CD4-positive, alpha-beta T cell treated with Interleukin-12 subunit alpha and Interleukin-12 subunit beta, for 1 hour (primary cell): ENCODE measurements at regions not wholly inside any gene's neighbourhood (a gene's known extent, or its start where the extent isn't known, plus 50 kb on each side); places are given as distances from the start of the nearest gene placed in this dataset.

Source experiments
- DNase-seq: peaks from one replicate; pipeline ENCODE4 v3.0.0-alpha.2; 2020

DNA sequence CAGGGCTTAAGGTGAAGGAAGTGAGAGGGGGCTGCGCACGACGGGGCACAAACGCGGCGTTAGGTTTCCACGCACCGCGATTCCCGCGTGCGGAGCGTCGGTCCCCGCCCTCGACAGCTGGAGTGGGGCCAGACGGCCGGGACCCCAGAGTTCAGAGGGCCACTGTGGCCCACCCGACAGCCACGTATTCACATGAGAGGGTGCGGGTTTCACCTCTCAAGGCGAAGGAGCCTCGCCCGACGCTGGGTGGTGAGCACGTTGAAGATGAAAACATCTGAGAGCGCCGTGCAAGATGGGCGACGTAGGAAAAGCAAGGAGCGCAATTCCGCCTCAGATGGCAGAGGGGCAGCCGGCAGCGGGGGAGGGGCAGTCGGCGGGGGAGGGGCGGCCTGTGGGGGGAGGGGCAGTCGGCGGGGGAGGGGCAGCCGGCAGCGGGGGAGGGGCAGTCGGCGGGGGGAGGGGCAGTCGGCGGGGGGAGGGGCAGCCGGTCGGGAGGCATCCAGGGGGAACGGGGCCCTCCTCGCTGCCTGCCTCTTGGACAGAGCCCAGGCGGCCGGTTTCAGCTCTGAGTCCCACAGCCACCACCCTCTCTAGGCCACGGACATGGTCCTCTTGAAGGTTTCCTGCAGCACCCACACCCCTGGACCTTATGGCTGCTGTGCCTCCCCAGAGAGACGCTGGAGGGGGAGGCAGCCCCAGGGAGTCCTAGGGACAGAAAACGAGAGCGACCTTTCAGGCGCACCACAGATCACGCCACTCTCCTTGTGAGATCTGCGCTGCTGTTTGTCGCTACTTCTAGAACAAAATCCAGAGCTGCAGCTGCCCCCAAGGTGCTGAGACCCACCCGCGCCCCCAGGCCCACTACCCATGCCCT, 113.7 kb downstream of the DLL1 start:
- DNase-seq, result no peak

DNA sequence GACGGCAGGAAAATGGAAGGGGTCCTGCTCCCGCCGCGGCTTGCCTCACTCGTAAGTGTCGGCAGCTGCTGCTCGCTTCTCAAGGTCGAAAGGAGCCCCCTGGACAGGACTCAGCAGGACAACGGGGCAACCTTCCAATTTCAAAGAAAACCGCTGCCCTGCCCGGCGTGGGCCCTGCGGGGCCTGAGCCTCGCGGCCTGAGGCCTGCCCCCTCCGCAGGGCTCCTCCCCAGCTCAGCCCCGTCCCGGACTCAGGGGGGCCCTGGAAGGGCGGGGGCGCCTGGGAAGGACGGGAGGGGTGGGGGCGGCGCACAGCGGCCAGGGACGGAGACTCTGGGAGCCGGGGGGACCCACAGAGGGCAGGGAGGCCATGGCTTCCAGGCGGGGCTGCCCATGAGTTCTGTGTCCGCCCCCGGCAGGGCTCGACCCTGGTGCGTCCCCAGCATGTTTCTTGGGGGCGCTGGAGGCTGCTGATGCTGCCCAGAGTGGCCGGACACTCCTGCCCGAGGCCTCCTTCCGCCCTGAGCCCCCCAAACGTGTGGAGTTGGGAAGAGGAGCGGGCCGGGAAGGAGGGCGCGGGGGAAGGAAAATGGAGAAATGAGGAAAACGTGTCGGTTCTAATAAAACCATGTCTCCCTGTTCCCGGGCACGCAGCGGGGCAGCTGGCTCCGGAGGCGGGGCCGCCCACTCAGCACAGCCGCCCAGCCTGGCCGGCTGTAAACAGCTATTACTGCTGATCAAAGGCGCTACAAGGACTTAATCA, 114.6 kb downstream of the DLL1 start:
- no peak for DNase-seq

DNA sequence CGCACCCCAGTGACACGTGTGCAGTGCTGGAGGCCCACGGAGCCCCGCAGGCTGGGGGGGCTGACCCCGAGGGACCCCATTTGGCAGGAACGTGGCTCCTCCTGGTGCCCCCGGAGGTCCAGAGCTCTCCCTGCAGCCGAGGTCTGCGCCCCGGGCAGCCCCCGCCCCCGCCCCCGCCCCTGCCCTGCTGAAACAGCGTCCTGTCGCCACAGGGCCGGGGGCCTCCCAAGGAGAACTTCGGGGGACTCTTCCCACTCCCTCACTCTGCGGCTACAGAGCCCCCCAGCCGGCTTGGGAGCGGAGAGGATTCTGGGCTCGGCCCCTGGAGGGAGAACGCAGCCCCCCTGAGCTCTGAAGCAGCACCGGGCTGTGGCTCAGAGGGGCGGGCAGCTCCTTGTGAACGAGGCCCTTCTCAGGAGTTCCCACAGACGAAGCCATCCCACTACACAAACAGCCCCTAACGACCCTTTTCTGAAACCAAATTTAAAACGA, 115.2 kb downstream of the DLL1 start:
- DNase-seq, result no peak

DNA sequence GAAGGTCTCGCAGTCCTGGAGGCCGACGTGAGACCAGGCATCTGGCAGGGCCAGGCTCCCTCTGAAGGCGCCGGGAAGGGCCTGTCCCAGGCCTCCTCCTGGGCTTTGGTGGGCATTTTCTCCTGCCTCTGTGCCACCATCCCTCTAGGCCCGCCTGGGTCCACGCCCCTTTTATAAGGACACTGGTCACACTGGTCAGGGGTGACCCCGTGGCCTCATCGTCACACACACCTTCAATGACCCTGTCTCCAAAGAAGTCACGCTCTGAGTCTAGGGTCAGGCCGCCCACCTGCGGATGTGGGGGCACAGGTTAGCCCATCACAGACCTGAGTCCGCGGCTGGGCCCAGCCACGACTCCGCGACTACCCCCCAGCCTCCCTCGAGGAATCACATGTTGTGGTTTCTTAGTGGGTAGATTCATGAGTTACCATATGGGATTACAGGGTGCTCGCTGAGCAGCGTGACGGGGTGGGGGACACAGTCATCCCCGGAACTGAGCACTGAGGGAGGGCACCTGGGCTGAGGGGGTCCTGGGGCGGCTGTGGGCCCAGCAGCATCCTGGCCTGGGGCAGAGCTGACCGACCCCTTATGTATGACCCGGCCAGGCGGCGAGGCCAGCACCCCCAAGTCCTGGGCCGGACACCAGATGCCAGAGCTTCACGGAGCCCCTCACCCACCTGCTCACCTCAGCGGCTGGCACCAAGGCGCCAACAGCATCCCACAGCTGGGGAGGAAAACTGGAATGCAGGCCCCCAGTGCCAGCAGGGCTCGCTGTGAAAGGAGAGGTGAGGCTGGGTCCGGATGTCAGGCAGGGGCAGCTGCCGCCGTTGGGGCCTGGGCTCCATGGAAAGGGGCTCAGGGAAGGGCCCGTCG, 115.9 kb downstream of the DLL1 start:
- no peak for DNase-seq

DNA sequence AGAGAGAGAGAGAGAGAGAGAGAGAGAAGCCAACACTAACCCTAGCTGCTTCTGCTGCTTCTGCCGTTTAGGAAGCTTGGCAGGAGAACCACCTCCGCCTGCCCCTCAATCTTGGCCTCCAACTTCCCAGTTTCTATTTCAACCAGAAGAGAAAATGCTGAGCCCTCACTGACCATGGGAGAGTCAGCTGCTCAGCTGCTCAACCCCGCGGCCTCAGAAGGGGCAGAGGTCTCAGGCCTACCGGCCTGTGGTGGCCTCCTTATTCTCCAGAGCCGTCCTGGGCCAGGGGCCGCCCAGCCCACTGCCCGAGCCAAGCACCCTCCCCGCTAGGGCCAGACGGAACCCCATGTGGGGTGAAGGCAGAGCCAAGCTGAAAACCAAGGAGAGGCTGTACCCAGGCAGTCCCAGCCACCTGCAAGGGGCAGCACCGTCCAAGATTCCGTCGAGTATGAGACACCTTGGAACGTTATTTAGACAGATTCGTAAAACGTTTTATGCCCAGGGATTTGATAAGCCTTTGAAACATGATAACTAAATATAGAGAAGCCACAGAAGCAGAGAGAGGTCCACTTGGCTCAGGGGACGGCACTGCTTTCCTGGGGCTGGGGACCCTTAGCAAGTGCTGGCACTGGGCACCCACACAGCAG, 116.6 kb downstream of the DLL1 start:
- no peak for DNase-seq

DNA sequence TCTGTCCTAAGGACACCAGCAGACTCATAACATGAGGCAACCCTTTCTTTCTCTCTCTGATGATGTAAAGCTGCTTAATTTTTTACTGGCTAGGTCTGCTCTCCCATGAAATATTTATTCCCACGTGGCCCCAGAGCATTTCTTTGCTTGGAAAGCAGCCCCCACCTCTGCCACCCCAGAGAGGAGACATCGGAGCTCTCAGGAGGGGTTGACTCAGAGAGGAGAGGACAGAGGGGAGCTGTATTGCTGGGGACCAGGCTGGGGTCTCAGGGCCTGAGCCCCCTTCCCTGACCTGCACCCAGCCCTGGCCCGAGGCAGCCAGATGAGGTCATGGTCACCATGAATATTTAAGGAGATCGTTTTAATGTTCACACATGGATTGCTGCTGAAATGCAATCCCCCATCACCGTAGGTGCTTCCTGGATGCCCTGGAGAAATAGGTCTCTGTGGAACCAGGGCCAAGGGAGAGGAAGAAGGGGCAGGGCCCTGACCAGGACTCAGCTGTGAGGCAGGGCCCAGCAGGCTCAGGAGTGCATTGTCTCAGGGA, 117.5 kb downstream of the DLL1 start:
- DNase-seq, result no peak

DNA sequence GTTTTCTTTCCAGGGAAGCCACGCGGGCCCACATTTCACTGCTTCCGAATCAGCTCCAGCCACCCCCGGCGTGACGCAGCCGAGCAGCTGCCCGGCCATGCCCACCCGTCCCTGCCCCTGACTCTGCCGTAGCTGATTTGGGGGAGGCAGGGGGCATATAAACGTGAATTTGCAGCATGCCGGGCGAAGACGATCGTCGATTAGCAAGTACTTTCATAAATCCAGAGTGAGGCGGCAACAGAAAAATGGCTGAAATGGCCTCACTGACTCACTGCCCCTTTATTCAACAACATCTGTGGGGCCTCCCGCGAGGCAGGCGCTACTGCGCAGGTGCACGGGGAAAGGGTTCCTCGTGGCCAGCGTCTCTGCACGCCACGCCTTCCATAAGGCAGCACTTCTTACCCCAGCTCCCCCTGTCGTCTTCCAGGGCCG, 118.0 kb downstream of the DLL1 start:
- no peak for DNase-seq

DNA sequence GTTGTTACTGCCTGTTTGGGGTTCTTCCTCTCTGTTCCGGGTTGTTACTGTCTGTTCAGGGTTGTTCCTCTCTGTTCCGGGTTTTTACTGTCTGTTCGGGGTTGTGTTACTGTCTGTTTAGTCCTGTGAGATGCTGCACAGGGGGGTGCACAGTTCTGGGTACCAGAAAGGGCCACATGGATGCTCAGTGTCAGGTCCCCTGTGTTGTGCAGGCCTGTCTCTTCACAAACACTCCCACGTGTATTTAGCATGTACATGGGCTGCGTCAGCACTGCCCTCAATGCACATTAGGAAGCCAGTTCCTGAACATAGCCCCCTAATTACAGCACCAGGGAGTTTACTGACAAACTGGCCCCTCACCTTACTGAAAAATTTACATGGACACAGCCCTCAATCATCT, 118.5 kb downstream of the DLL1 start:
- DNase-seq, result no peak

DNA sequence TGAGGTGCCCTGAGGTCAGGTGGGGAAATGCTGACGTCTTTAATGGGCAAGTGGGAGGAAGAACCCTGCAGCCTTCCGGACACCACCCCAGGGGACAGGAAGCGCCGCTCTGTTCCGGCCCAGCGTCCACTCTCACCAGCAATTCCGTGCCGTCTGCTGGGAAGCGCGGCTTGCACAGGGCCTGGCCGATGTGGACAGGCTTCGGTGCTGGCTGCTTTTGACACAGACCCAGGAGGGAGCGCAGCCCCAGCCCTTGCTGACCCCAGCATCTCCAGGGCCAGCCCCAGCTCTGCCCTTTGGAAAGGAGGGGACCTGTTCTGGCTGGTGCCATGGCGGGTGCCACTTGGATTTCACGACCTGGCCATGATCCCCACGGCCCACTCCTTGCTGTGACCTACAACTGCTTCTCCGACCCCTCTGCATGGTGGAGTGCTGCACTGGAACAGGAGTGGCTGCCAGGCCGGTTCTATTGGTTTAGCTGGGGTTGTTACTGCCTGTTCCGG, 123.2 kb downstream of the DLL1 start:
- no peak for DNase-seq

DNA sequence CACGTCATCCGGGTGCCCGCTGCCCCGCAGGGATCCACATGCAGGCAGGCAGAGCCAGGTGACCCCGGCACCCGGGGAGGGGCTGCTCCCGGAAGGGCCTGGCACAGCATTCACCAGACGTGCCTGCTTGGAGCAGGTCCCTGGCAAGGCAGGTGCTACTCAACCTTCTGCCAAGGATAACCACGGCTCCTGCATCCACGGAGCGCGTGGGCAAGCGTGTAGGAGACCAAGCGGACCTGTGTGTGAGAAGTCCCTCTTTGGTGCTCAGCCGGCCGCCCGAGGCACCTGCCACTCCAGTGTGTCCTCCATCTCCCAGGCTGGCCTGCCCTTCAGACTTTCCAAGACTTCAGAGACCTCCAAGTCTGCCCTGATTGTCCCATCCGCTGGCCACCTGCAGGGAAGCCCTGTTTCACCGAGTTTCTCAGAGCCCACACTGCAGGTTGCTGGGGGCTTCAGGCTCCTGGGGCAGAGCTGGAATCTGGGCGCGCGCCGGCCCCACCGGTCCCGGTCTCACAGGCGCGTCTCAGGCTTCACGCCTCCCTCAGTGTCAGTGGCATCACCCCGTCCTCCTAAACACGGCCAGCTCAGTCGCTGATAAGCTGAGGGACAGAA, 124.3 kb downstream of the DLL1 start:
- no peak for DNase-seq

DNA sequence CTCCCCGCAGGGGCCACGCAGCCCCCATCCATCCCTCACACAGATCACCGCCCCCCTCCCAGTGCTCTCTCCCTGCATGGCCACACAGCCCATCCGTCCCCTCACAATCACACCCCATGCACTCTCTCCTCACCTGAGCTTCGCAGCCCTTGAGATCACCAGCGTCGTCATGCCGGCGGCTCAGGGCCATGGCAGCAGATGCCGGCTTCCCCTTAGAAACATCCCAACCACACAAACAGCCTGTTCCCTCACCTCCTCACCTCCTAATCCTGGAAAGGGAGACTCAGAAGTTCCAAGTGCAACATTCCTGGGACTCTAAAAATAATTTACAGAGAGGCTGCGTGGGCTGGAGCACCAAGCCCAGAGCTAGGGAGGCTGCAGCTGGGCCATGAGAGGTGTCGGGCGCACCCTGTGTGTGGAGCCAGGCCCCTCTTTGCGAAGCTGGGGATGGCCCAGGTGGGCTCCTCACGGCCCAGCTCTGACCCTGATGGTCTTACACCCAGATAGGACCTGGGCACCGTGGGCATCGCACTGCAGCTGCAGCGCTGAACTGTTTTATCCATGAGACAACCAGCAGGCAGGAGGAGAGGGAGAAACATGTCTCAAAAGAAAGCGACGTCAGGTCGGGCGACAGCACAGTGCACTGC, 125.3 kb downstream of the DLL1 start:
- no peak for DNase-seq

DNA sequence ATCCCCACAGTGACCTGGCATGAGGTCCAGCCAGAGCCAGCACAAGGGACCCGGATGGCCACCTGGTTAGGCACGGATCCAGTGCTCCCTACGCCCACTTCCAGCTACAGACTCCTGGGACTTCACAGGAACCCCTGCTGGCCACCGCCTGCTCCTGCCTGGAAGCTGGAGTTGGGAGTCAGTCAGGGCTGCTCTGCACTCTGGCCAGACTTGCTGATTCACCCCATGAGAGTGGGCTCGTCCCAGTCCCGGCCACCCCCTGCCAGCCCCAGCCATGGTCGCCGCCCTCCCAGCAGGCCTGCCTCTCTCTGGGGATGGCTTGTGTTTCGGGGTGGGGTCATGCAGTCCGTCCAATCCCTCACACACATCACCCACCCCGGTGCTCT, 125.8 kb downstream of the DLL1 start:
- DNase-seq, result no peak

DNA sequence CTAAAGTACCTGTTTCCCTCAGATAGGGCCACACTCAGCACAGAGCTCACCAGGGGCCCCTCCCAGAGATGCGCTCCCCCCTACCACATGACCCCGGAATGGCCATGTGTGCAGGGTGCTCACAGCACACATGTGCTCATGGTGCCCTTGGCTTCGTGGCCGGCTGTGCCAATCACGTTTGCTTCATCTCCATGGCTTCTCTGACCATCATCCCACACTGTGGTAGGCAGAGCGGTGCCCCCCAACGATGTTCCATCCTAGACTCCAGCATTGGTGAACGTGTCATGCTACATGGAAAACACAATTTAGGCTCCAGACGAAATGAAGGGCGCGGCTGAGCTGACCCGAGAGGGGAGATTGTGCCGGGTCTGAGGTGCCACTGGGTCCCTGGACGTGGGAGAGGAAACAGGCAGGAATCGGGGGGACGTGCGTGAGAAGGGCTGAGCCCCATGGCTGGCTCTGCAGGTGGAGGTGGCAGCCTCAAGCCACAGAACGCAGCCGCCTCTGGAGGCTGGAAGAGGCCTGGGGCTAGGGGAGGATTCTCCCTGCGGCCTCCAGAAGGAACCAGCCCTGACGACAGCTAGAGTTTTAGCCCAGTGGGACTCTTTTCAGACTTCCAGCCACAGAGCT, 126.5 kb downstream of the DLL1 start:
- no peak for DNase-seq

DNA sequence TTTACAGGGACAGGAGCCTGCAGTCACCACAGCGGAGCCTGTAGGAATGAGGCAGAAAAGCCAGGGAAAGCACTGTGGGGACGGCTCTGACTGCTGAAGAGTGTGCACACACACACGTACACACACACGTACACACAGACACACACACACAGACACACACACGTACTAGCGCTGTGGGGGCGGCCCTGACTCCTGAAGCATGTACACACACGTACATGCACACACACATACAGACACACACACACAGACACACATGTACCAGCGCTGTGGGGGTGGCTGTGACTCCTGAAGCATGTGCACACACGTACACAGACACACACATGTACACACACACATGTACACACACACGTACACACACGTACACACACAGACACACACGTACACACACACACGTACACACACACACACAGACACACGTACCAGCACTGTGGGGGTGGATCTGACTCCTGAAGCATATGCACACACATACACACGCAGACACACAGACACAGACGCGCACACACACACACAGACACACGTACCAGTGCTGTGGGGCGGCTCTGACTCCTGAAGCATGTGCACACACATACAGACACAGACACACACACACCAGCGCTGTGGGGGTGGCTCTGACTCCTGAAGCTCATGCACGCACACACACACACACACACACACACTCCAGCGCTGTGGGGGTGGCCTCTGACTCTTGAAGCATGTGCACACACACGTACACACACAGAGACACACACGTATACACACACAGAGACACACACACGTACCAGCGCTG, 127.3 kb downstream of the DLL1 start:
- DNase-seq, result no peak

DNA sequence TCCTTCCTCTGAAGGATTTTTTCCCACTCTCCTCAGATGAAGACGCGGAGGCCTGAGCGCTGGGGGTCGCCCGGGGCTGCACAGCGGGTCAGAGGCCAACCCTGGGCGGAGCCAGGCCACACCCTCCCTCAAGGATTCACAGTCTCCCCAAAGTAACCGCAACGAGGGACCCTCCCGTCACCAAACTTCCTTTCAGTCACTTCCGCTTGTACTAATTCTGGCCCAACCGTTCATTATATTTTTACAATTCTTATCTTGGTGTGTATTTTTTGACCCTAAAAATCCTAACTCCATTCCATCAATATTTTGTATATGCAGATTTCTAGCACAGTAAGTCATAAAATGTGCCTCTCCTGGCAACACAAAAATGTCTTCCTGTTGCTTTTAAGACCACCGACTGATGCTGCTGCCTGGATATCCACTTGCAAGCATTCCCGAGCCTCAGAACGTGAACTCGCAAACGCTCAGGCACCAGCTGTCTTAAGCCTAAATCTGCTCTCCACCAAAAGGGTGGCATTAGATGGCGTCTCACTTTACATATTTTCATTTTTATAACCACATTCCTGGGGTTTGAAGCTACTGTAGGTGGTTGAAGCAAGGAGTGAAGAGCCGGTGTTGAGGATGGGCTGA, 128.0 kb downstream of the DLL1 start:
- no peak for DNase-seq

DNA sequence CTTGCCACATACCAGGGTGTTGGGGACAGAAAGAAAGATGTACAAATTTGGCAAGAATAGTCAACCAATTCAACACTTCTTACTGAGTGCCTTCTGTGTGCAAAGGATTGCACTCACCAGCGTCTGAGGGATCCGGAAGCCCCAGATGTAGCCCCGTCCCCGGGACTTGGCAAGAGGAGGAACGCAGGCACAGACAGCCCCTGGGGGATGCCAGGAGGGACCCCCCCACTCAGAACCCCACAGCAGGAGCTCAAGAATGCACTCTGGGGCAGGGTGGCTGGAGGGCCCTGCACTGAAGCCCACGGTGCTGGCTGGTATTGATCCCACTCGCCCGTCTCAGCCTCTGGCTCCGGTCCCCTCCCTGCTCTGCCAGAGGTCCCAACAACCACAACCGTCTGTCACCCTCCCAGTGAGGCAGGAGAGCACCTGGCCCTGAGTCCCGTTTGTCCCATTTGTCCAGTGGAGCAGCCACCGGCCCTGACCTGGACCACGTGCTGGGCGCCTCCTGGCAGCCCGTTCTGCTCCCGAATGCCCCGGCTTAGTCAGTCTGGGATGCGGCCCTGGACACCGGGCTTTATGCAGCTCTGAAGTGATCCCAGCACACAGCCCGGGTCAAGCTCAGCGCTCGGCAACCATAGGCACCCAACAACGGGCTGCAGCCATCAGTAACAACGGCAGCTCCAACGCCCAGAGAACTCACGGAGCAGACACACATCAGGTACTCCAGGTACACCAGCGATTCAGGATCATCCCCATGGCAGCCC, 128.7 kb downstream of the DLL1 start:
- DNase-seq, result no peak

DNA sequence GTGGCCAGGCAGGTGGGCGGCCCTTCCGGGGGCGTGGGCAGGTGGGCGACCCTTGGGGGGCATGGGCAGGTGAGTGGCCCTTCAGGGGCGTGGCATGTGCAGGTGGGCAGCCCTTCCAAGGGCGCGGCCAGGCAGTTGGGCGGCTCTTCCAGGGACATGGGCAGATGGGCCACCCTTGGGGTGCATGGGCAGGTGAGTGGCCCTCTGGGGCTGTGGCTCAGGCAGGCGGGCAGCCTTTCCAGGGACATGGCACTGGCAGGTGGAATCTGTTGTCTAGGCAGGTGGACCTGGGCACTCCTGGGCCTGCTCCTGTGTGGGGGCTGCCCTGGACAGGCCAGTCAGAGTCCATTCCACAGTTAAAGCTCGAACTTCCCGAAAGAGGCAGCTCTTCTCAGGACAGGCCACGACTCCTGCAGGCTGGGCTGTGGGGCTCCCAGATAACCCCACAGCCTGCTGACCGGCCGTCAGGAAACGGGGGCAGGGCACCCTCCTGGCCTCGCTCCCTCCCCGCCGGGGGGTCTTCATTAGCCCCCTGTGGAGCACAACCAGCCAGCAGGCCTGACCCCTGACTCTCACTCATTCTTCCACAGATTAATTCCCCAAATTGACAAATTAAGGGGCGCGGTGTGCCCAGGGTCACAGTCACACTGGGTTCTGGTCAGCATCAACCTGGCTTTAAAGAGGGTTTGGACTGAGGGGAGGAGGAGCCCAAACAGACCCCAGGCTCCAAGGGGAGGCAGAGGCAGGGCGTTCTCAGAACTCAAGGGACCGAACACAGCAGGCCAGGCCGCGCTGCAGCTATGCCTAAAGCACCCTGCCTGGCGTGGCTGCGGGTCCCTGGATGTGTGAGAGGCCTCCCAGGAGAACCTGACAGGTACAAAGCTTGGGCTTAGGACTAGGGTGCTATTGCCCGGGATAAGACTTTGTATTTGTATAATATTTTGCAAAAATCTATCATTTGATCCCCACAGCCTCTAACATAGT, 130.0 kb downstream of the DLL1 start:
- no peak for DNase-seq
